ENCODE measurements at regions not wholly inside any gene's neighbourhood (a gene's known extent, or its start where the extent isn't known, plus 50 kb on each side); places are given as distances from the start of the nearest gene placed in this dataset.

GRCh38 chr9:29796291-29796952, 2223.1 kb upstream of the C9orf72 start:
- DNase-seq = no peak

GRCh38 chr9:29798599-29798998, 2225.3 kb upstream of the C9orf72 start:
- no peak for DNase-seq

GRCh38 chr9:29799227-29799626, 2225.9 kb upstream of the C9orf72 start:
- no peak for DNase-seq

- no peak for DNase-seq
These were observed 2227.5 kb upstream of the C9orf72 start for GRCh38 chr9:29800821-29801220.

GRCh38 chr9:29802454-29802853, 2229.2 kb upstream of the C9orf72 start:
- DNase-seq = no peak

- DNase-seq = no peak
These were observed 2233.8 kb upstream of the C9orf72 start for GRCh38 chr9:29806937-29807618.

GRCh38 chr9:29816954-29817703, 2243.8 kb upstream of the C9orf72 start:
- DNase-seq = no peak

GRCh38 chr9:29822458-29822857, 2249.2 kb upstream of the C9orf72 start:
- DNase-seq = no peak

GRCh38 chr9:29826421-29826820, 2253.1 kb upstream of the C9orf72 start:
- DNase-seq = no peak

- no peak for DNase-seq
These were observed 2257.5 kb upstream of the C9orf72 start for GRCh38 chr9:29830821-29831220.

GRCh38 chr9:29838491-29839020, 2265.3 kb upstream of the C9orf72 start:
- DNase-seq = no peak

- DNase-seq = no peak
These were observed 2271.0 kb upstream of the C9orf72 start for GRCh38 chr9:29844251-29844650.

- DNase-seq = no peak
These were observed 2277.4 kb upstream of the C9orf72 start for GRCh38 chr9:29850664-29851063.

GRCh38 chr9:29861803-29862202, 2288.5 kb upstream of the C9orf72 start:
- DNase-seq = no peak

GRCh38 chr9:29865764-29866313, 2292.6 kb upstream of the C9orf72 start:
- no peak for DNase-seq

- no peak for DNase-seq
These were observed 2293.3 kb upstream of the C9orf72 start for GRCh38 chr9:29866556-29866955.

GRCh38 chr9:29873579-29873978, 2300.3 kb upstream of the C9orf72 start:
- DNase-seq = no peak

GRCh38 chr9:29875547-29875946, 2302.3 kb upstream of the C9orf72 start:
- DNase-seq = no peak

GRCh38 chr9:29882767-29883166, 2309.5 kb upstream of the C9orf72 start:
- no peak for DNase-seq

GRCh38 chr9:29906065-29906464, 2332.8 kb upstream of the C9orf72 start:
- no peak for DNase-seq

- no peak for DNase-seq
These were observed 2354.8 kb upstream of the C9orf72 start for GRCh38 chr9:29928072-29928471.

- no peak for DNase-seq
These were observed 2366.3 kb upstream of the C9orf72 start for GRCh38 chr9:29939559-29939958.

GRCh38 chr9:29945012-29945411, 2371.7 kb upstream of the C9orf72 start:
- no peak for DNase-seq

All from activated CD4-positive, CD25-positive, alpha-beta regulatory T cell treated with anti-CD3 and anti-CD28 coated beads, Interleukin-2, amount 50 U/mL, for 72 hours (primary cell).